Upper lobe of left lung (tissue), 4 donors: ENCODE measurements at regions not wholly inside any gene's neighbourhood (a gene's known extent, or its start where the extent isn't known, plus 50 kb on each side); places are given as distances from the start of the nearest gene placed in this dataset.

Experiments used
- POLR2A ChIP-seq, 4 donors: fragments of 450-650 bp; IDR thresholded peaks; one replicate each; pipeline ENCODE4 v1.5.1; 2016 to 2017; ENCODE audit warnings: antibody characterized with exemption in 4 of 4, mild to moderate bottlenecking in 2 of 4
- POLR2AphosphoS5 ChIP-seq, 2 donors: sonication (generic); formaldehyde crosslinking; IDR thresholded peaks; one replicate each; pipeline ENCODE4 v1.5.1; 2017; ENCODE audit warnings: antibody characterized with exemption in 2 of 2
- TF ChIP-seq, protein P1 (sequence below), 6 experiments: fragments of 450-650 bp in 4 of 6; fragments of 200-600 bp in 2 of 6; sonication (generic) in 2 of 6; IDR thresholded peaks; one replicate each; pipeline ENCODE4 v1.5.1; 2016 to 2019; ENCODE audit warnings: antibody characterized with exemption in 6 of 6

- TF ChIP-seq, protein P1, sequence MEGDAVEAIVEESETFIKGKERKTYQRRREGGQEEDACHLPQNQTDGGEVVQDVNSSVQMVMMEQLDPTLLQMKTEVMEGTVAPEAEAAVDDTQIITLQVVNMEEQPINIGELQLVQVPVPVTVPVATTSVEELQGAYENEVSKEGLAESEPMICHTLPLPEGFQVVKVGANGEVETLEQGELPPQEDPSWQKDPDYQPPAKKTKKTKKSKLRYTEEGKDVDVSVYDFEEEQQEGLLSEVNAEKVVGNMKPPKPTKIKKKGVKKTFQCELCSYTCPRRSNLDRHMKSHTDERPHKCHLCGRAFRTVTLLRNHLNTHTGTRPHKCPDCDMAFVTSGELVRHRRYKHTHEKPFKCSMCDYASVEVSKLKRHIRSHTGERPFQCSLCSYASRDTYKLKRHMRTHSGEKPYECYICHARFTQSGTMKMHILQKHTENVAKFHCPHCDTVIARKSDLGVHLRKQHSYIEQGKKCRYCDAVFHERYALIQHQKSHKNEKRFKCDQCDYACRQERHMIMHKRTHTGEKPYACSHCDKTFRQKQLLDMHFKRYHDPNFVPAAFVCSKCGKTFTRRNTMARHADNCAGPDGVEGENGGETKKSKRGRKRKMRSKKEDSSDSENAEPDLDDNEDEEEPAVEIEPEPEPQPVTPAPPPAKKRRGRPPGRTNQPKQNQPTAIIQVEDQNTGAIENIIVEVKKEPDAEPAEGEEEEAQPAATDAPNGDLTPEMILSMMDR (IDR thresholded peaks at IDR 0.05): no peak
- no peak for TF ChIP-seq POLR2A (IDR thresholded peaks at IDR 0.05)
- TF ChIP-seq POLR2AphosphoS5 (IDR thresholded peaks at IDR 0.05): no peak
Measured at GRCh38 chr9:748861-749497, 92.5 kb upstream of the DMRT1 start.
